B cell (primary cell): ENCODE measurements at regions not wholly inside any gene's neighbourhood (a gene's known extent, or its start where the extent isn't known, plus 50 kb on each side); places are given as distances from the start of the nearest gene placed in this dataset.

ENCODE experiments used
- ATAC-seq: fragments of 200-7000 bp; cut with Tn5 transposase; one replicate; pipeline ENCODE4 v1.10.0; 2021; ENCODE audit warnings: low read depth, mild to moderate bottlenecking, moderate number of reproducible peaks, moderate library complexity
- CTCF ChIA-PET: fragments of 350-600 bp; sonication (Branson Sonifier 250); formaldehyde crosslinking; loops from one replicate; lab custom pipeline; 2021; ENCODE audit warnings: antibody characterized with exemption, inconsistent platforms; lab: Charles Lee
- POLR2A ChIA-PET: fragments of 350-600 bp; sonication (Branson Sonifier 250); formaldehyde crosslinking; loops from one replicate; lab custom pipeline; 2021; ENCODE audit warnings: antibody characterized with exemption; lab: Charles Lee
- DNase-seq: peaks from one replicate; pipeline ENCODE4 v3.0.0; 2013
- H2AFZ ChIP-seq: 2 replicates; pipeline ENCODE4 v1.6.1; 2012; ENCODE audit warnings: mild to moderate bottlenecking, low read depth, low read length; ENCODE audit not compliant: insufficient read depth, poor library complexity, severe bottlenecking
- H3K27ac ChIP-seq, 2 donors: 1 replicate in 1 of 2; 2 replicates in 1 of 2; pipeline ENCODE4 v1.5.1; 2012 to 2013; ENCODE audit warnings: low read length in 2 of 2, mild to moderate bottlenecking in 2 of 2, moderate library complexity in 1 of 2
- H3K27me3 ChIP-seq, 4 experiments: fragments of 200-600 bp in 1 of 4; sonication (generic) in 1 of 4; replicated peaks in 1 of 4; 1 replicate in 2 of 4; 2 replicates in 2 of 4; pipeline versions ENCODE4 v1.6.1 to v1.7.0; 2013 to 2016; ENCODE audit warnings: low read length in 3 of 4, mild to moderate bottlenecking in 2 of 4, mixed read lengths in 1 of 4, moderate library complexity in 1 of 4; ENCODE audit not compliant: insufficient read depth in 4 of 4, control insufficient read depth in 3 of 4; ENCODE audit errors: control extremely low read depth in 1 of 4
- H3K36me3 ChIP-seq, 2 experiments: replicated peaks in 1 of 2; 1 replicate in 1 of 2; 2 replicates in 1 of 2; pipeline versions ENCODE4 v1.6.1 to v1.7.1; 2013; ENCODE audit warnings: low read length in 1 of 2; ENCODE audit not compliant: insufficient read depth in 2 of 2, control insufficient read depth in 1 of 2; ENCODE audit errors: control extremely low read depth in 1 of 2, extremely low read depth in 1 of 2
- H3K4me1 ChIP-seq, 2 donors: fragments of 200-600 bp in 1 of 2; sonication (generic) in 1 of 2; 1 replicate in 1 of 2; 2 replicates in 1 of 2; pipeline versions ENCODE4 v1.5.1 to v1.6.1; 2013 to 2017; ENCODE audit warnings: low read length in 2 of 2; ENCODE audit not compliant: control insufficient read depth in 2 of 2, insufficient read depth in 2 of 2
- H3K4me2 ChIP-seq: replicated peaks from 2 replicates; pipeline ENCODE3; 2012; ENCODE audit warnings: mild to moderate bottlenecking, low read depth, low read length; ENCODE audit not compliant: poor library complexity, severe bottlenecking
- H3K4me3 ChIP-seq, 5 experiments: fragments of 200-600 bp in 1 of 5; sonication (generic) in 1 of 5; 1 replicate in 3 of 5; 2 replicates in 2 of 5; pipeline versions ENCODE4 v1.5.1 to v1.7.0; 2011 to 2016; ENCODE audit warnings: low read length in 4 of 5, mild to moderate bottlenecking in 4 of 5, low read depth in 2 of 5, control low read depth in 1 of 5, moderate library complexity in 1 of 5; ENCODE audit not compliant: insufficient read depth in 1 of 5; ENCODE audit errors: control extremely low read depth in 1 of 5, extremely low read depth in 1 of 5
- H3K79me2 ChIP-seq: fragments of 200-600 bp; sonication (generic); one replicate; pipeline ENCODE4 v1.6.0; 2016; ENCODE audit warnings: low read length; ENCODE audit not compliant: control insufficient read depth, insufficient read depth
- H3K9ac ChIP-seq: fragments of 200-600 bp; sonication (generic); 2 replicates; pipeline ENCODE4 v1.6.1; 2017; ENCODE audit warnings: mild to moderate bottlenecking, low read length, moderate library complexity
- H3K9me3 ChIP-seq, 3 donors: one replicate each; pipeline versions ENCODE4 v1.6.1 to v1.7.1; 2013; ENCODE audit warnings: low read length in 2 of 3; ENCODE audit not compliant: control insufficient read depth in 2 of 3, insufficient read depth in 1 of 3; ENCODE audit errors: control extremely low read depth in 1 of 3
- H4K20me1 ChIP-seq: 2 replicates; pipeline ENCODE4 v1.6.0; 2012; ENCODE audit warnings: mild to moderate bottlenecking, low read length; ENCODE audit not compliant: insufficient read depth, control insufficient read depth, poor library complexity, severe bottlenecking
- H3K27ac Mint-ChIP-seq: one replicate; pipeline ENCODE4 v1.8.0; 2021; ENCODE audit warnings: mixed read lengths
- H3K27me3 Mint-ChIP-seq: one replicate; pipeline ENCODE4 v1.8.0; 2021; ENCODE audit warnings: mixed read lengths
- H3K4me1 Mint-ChIP-seq: one replicate; pipeline ENCODE4 v1.8.0; 2021; ENCODE audit warnings: mixed read lengths
- H3K4me3 Mint-ChIP-seq: one replicate; pipeline ENCODE4 v1.8.0; 2021; ENCODE audit warnings: mixed read lengths
- H3K9me3 Mint-ChIP-seq: one replicate; pipeline ENCODE4 v1.8.0; 2022; ENCODE audit warnings: mixed read lengths; ENCODE audit not compliant: insufficient read depth
- CTCF ChIP-seq: fragments of 200-600 bp; IDR thresholded peaks from one replicate; pipeline ENCODE4 v1.8.0; 2022; ENCODE audit warnings: antibody characterized with exemption, mild to moderate bottlenecking
- EZH2 ChIP-seq: IDR thresholded peaks from 2 replicates; pipeline ENCODE4 v1.6.1; 2012; ENCODE audit warnings: borderline replicate concordance, low read depth, mild to moderate bottlenecking, moderate library complexity, low read length; ENCODE audit not compliant: insufficient read depth, poor library complexity, severe bottlenecking
- WGBS: methylation state at CpG from one replicate; pipeline ENCODE4 v1.1.5; 2013; ENCODE audit warnings: missing lambda C conversion rate; ENCODE audit not compliant: insufficient coverage; 5-methylcytosine and 5-hydroxymethylcytosine counted together
- intact Hi-C: fragments of 100-400 bp; cut with micrococcal nuclease; formaldehyde crosslinking; loops from one replicate; pipeline ENCODE4 v1.10.0; 2022

- DNase-seq (no peak), ATAC-seq (no peak)
- no peak overlapping the region for H2AFZ ChIP-seq
- H3K9me3 ChIP-seq = peaks cover 0 to 7% (median 0%) of the 10 kb centered on the region in 3 donors
- H3K9ac ChIP-seq = no peak overlapping the region
- H3K4me3 ChIP-seq = no peak overlapping the region
- no peaks in the 10 kb centered on the region for H4K20me1 ChIP-seq
- no peaks in the 10 kb centered on the region for H3K9me3 Mint-ChIP-seq
- no peak overlapping the region for H3K4me2 ChIP-seq
- no peak overlapping the region for H3K27ac Mint-ChIP-seq
- H3K27me3 Mint-ChIP-seq = peaks cover 7% of the 10 kb centered on the region
- WGBS = 71% methylated on average over 1 of the region's 1 CpG
- H3K4me1 Mint-ChIP-seq = no peaks in the 10 kb centered on the region
- H3K4me3 Mint-ChIP-seq = no peak overlapping the region
- no peak overlapping the region for H3K27ac ChIP-seq
- no peaks in the 10 kb centered on the region for H3K4me1 ChIP-seq
- no peaks in the 10 kb centered on the region for H3K27me3 ChIP-seq
- POLR2A ChIA-PET = no interaction called here
- intact Hi-C loops = no loop called here
- CTCF ChIA-PET = no interaction called here
- TF ChIP-seq CTCF (no peak), EZH2 (no peak)
- no peaks in the 10 kb centered on the region for H3K36me3 ChIP-seq
- no peaks in the 10 kb centered on the region for H3K79me2 ChIP-seq
Observed at GRCh38 chr9:2939368-2939767, 95.5 kb upstream of the PUM3 start.

GRCh38 chr9:2936221-2936620, 92.3 kb upstream of the PUM3 start:
- no peaks in the 10 kb centered on the region for H3K4me1 ChIP-seq
- Mint-ChIP-seq H3K9me3 (no peaks in the 10 kb centered on the region), H3K27me3 (peaks cover 4% of the 10 kb centered on the region), H3K4me3 (no peak overlapping the region), H3K4me1 (no peaks in the 10 kb centered on the region), H3K27ac (no peak overlapping the region)
- intact Hi-C loops = no loop called here
- H3K9ac ChIP-seq = no peak overlapping the region
- no peaks in the 10 kb centered on the region for H3K79me2 ChIP-seq
- no peak overlapping the region for H3K4me3 ChIP-seq
- H4K20me1 ChIP-seq = no peaks in the 10 kb centered on the region
- no peak for ATAC-seq
- H3K27me3 ChIP-seq = no peaks in the 10 kb centered on the region
- no peak overlapping the region for H3K27ac ChIP-seq
- POLR2A ChIA-PET = no interaction called here
- H3K36me3 ChIP-seq = no peaks in the 10 kb centered on the region
- no peak overlapping the region for H2AFZ ChIP-seq
- TF ChIP-seq EZH2 = no peak
- TF ChIP-seq CTCF = no peak
- no peak for DNase-seq
- WGBS = no CpG with 5 or more reads among the region's 1 CpG
- CTCF ChIA-PET = no interaction called here
- peaks cover 0 to 23% (median 0%) of the 10 kb centered on the region in 3 donors for H3K9me3 ChIP-seq
- H3K4me2 ChIP-seq = no peak overlapping the region
